Heart left ventricle (tissue), 16 donors: ENCODE measurements at regions not wholly inside any gene's neighbourhood (a gene's known extent, or its start where the extent isn't known, plus 50 kb on each side); places are given as distances from the start of the nearest gene placed in this dataset.
A peak's percentile ranks its signal among the peaks of the same experiment; 100 is the strongest.

Experiments used
- ATAC-seq, 4 donors: fragments of 200-7000 bp; cut with Tn5 transposase; one replicate each; pipeline ENCODE4 v1.9.1; 2020 to 2022; ENCODE audit warnings: moderate library complexity in 4 of 4, mild to moderate bottlenecking in 3 of 4, moderate number of reproducible peaks in 1 of 4
- DNase-seq, 5 donors: peaks; one replicate each; pipeline ENCODE4 v3.0.0-alpha.2; 2020
- H3K27ac ChIP-seq, 12 donors: fragments of 200-600 bp; sonication (generic) in 4 of 12; one replicate each; pipeline versions ENCODE4 v1.5.0 to v1.8.0; 2016 to 2022; ENCODE audit warnings: mild to moderate bottlenecking in 2 of 12
- H3K27me3 ChIP-seq, 9 donors: fragments of 200-600 bp; sonication (generic) in 2 of 9; one replicate each; pipeline versions ENCODE4 v1.5.1 to v1.8.0; 2016 to 2022; ENCODE audit warnings: mild to moderate bottlenecking in 3 of 9
- H3K36me3 ChIP-seq, 9 donors: fragments of 200-600 bp; sonication (generic) in 2 of 9; one replicate each; pipeline versions ENCODE4 v1.5.0 to v1.8.0; 2018 to 2022; ENCODE audit warnings: mild to moderate bottlenecking in 2 of 9
- H3K4me1 ChIP-seq, 12 donors: fragments of 200-600 bp; sonication (generic) in 4 of 12; one replicate each; pipeline versions ENCODE4 v1.5.0 to v1.8.0; 2016 to 2022; ENCODE audit warnings: mild to moderate bottlenecking in 3 of 12
- H3K4me3 ChIP-seq, 12 donors: fragments of 200-600 bp; sonication (generic) in 4 of 12; one replicate each; pipeline versions ENCODE4 v1.5.0 to v1.8.0; 2017 to 2022; ENCODE audit warnings: mild to moderate bottlenecking in 9 of 12, moderate library complexity in 4 of 12
- H3K9me3 ChIP-seq, 12 donors: fragments of 200-600 bp; sonication (generic) in 4 of 12; one replicate each; pipeline versions ENCODE4 v1.5.0 to v1.8.0; 2016 to 2022; ENCODE audit warnings: mild to moderate bottlenecking in 1 of 12
- POLR2A ChIP-seq, 2 donors: fragments of 450-650 bp; IDR thresholded peaks; one replicate each; pipeline ENCODE4 v1.6.1; 2017; ENCODE audit warnings: antibody characterized with exemption in 2 of 2, mild to moderate bottlenecking in 2 of 2, moderate library complexity in 2 of 2
- WGBS, 4 donors: extraction: QIAGEN DNeasy Blood & Tissue Kit in 2 of 4; methylation state at CpG; one replicate each; pipeline versions ENCODE4 v1.1.5 to v1.1.7; 2013 to 2018; 5-methylcytosine and 5-hydroxymethylcytosine counted together
- intact Hi-C, 10 donors: fragments of 100-400 bp; cut with DNase I; formaldehyde crosslinking; loops; one replicate each; pipeline versions ENCODE4 v1.11.1 to v1.14.2; 2022
- TF ChIP-seq, protein P1 (sequence below), 12 donors: fragments of 200-600 bp; sonication (generic) in 4 of 12; IDR thresholded peaks; one replicate each; pipeline versions ENCODE4 v1.5.0 to v1.8.0; 2018 to 2022; ENCODE audit warnings: antibody characterized with exemption in 12 of 12, mild to moderate bottlenecking in 5 of 12
- donor health status: ischemic (EF 13 %, LVEDD 7.1; RV severe dilation, severe dysfunction).
- donor health status: healthy with polysubstance abuse.
- donor health status: DM: no; HTN: yes; CAD: no.
- donor health status: DM: no; HTN: no; CAD: no.
- donor health status: ischemic (EF 25% LVEDD 6.9; RV normal size, moderate dysfunction).
- donor health status: ischemic (EF 25% LVEDD 5.7; RV mildly dilated, moderate dysfunction).
- donor health status: healthy.
- donor health status: DM: yes; HTN: yes; CAD: no.
- donor health status: ischemic (EF 35%, LVEDD 5.7; RV mildly dilated, moderate dysfunction).
- donor health status: nonischemic (EF 11% LVEDD 7.7; RV severe dilation, severe dysfunction).
- donor health status: DM: yes; HTN: yes; CAD: no.
- donor health status: PGD.
- donor health status: ischemic (EF 29% LVEDD 5.4; RV normal size, mild dysfunction).
- donor health status: nonischemic (EF 23%, LVEDD 6.1; RV moderate dilation, normal function).

DNA sequence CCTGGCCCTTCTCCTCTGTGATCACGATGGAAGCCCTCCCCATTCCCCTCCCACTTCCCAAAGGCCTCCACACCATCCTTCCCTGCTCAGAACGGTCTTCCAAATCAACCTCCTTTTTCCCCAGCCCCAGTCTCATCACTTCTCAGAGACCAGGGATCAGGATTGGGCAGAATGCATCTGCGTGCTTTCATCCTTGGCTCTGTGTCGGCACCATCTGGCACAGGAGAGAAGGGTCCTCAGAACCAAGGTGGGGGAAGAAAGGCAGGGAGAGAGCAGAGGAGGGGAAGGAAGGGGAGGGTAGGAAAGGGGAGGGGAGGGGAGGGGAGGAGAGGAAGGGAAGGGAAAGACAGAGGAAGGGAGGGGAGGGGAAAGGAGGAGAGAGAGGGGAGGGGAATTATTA lies 52.4 kb upstream of the FICD start:
- Histone ChIP-seq H3K4me3 (no peak overlapping the region), H3K27me3 (peaks cover 0 to 49% (median 17%) of the 10 kb centered on the region in 9 donors), H3K4me1 (no peaks in the 10 kb centered on the region), H3K9me3 (no peaks in the 10 kb centered on the region), H3K36me3 (no peaks in the 10 kb centered on the region), H3K27ac (no peak overlapping the region)
- DNase-seq (no peak), ATAC-seq (no peak)
- intact Hi-C loops = no loop called here
- TF ChIP-seq, protein P1, sequence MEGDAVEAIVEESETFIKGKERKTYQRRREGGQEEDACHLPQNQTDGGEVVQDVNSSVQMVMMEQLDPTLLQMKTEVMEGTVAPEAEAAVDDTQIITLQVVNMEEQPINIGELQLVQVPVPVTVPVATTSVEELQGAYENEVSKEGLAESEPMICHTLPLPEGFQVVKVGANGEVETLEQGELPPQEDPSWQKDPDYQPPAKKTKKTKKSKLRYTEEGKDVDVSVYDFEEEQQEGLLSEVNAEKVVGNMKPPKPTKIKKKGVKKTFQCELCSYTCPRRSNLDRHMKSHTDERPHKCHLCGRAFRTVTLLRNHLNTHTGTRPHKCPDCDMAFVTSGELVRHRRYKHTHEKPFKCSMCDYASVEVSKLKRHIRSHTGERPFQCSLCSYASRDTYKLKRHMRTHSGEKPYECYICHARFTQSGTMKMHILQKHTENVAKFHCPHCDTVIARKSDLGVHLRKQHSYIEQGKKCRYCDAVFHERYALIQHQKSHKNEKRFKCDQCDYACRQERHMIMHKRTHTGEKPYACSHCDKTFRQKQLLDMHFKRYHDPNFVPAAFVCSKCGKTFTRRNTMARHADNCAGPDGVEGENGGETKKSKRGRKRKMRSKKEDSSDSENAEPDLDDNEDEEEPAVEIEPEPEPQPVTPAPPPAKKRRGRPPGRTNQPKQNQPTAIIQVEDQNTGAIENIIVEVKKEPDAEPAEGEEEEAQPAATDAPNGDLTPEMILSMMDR (IDR thresholded peaks at IDR 0.05) = no peak
- TF ChIP-seq POLR2A (IDR thresholded peaks at IDR 0.05) = no peak
- 21 to 51% (median 46%) methylated on average over 4 of the region's 4 CpGs for WGBS, 4 donors

DNA sequence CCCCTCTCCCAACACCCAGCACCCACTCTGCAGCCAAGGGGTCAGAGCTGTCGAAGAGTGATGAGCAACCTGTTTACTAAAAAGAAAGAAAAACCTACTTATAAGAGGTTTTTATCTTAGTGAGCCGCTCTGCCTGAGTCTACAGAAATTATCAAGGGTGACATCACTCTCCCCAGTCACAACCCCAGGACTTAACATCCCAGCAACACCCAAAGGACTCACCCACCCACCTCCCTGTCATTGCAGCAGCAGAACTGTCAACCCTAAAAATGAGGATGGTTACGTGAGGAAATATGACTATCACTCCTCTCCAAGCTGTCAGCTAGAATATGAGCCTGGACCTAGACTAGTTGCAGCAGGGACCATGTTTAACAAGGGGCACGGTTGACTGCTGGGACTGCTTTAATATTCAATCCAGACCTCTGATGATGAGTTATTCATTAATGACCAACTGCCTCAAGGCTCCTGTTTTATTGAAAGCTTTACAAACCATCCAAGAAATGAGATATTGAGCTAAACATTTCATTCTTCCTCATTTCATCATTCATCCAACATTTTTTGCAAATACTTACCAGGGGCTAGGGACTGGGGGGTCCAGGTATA lies 53.9 kb upstream of the FICD start:
- 61 to 73% (median 68%) methylated on average over 4 of the region's 4 CpGs for WGBS, 4 donors
- no peak for TF ChIP-seq POLR2A (IDR thresholded peaks at IDR 0.05)
- TF ChIP-seq, protein P1 (IDR thresholded peaks at IDR 0.05) = no peak
- Histone ChIP-seq H3K36me3 (no peaks in the 10 kb centered on the region), H3K27me3 (peaks cover 0 to 42% (median 17%) of the 10 kb centered on the region in 9 donors), H3K9me3 (no peaks in the 10 kb centered on the region), H3K27ac (no peak overlapping the region), H3K4me1 (peaks cover 0 to under 1% (median 0%) of the 10 kb centered on the region in 12 donors), H3K4me3 (no peak overlapping the region)
- intact Hi-C loops = no loop called here
- ATAC-seq = no peak
- no peak for DNase-seq

DNA sequence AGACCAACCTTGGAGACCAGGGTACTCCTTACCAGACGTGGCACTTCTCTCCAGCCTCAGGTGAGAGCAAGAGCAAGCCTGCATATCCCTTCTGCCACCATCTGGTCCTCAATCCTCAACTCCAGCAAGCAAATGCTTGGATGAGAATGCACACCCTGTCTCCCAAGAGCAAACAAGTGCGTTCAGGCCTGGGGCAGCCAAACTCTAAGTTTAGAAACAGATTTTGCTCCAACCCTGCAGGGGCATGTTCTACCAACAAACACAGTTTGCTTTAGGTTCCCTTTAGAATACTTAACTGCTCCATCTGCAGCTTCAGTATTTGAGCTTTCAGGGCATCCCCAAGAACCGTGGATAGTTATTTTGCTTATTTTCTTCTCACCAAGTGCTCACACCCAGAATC lies 55.9 kb upstream of the FICD start:
- no peak for DNase-seq
- 30 to 47% (median 41%) methylated on average over 3 of the region's 3 CpGs for WGBS, 4 donors
- TF ChIP-seq POLR2A (IDR thresholded peaks at IDR 0.05) = no peak
- TF ChIP-seq, protein P1 (IDR thresholded peaks at IDR 0.05) = no peak
- Histone ChIP-seq H3K36me3 (no peaks in the 10 kb centered on the region), H3K9me3 (no peaks in the 10 kb centered on the region), H3K27me3 (peaks cover 0 to 27% (median 13%) of the 10 kb centered on the region in 9 donors), H3K4me3 (no peak overlapping the region), H3K27ac (no peak overlapping the region), H3K4me1 (peaks cover 0 to 5% (median 0%) of the 10 kb centered on the region in 12 donors)
- no peak for ATAC-seq
- intact Hi-C loops = loop anchor here (5.0 to 10.0 kb wide), 9 partner anchors 222 to 544 kb away; no protein-coding TSS in a partner anchor

DNA sequence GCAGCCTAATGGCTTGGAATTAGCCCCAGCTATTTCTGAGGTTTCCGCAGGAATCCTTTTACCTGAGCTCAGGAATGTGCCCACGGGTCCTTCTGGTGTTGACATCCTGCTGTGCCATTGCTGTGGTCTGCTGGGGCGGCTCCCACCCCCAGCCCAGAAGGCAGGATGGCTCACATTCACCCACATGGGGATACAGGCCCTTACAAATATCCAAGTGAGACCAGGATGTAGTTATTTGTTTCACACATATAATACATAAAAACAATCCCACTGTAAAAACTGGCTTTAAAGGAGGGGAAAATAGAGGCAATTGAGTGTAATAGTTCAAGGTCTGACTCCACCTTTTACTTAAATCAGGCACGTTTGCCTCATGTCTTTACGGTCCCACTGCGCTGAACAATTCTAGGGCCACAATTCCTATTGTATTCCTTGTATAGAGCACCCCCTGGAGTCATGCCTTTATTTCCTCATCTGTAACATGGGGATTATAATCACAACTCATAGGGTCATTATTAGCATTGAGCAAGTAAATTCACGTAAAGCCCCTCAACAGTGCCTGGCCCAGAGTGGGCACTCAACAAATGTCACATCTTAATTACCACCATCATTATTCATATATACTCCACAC lies 57.2 kb upstream of the FICD start:
- DNase-seq = no peak
- Histone ChIP-seq H3K36me3 (no peaks in the 10 kb centered on the region), H3K27ac (no peak overlapping the region), H3K4me3 (no peak overlapping the region), H3K9me3 (no peaks in the 10 kb centered on the region), H3K27me3 (peaks cover 0 to 27% (median 9%) of the 10 kb centered on the region in 9 donors), H3K4me1 (peaks cover 0 to 5% (median 0%) of the 10 kb centered on the region in 12 donors)
- no peak for ATAC-seq
- intact Hi-C loops = loop anchor here (2.0 to 10.0 kb wide), 10 partner anchors 159 to 543 kb away; no protein-coding TSS in a partner anchor
- TF ChIP-seq, protein P1 (IDR thresholded peaks at IDR 0.05) = peak in 4 of 12 donors; percentile 19 to 33 (median 23)
- no peak for TF ChIP-seq POLR2A (IDR thresholded peaks at IDR 0.05)
- WGBS, 4 donors = 48 to 54% (median 49%) methylated on average over 7 of the region's 7 CpGs
